Thyroid gland (tissue), 4 donors: ENCODE measurements at regions not wholly inside any gene's neighbourhood (a gene's known extent, or its start where the extent isn't known, plus 50 kb on each side); places are given as distances from the start of the nearest gene placed in this dataset.

Source experiments
- CTCF ChIP-seq, 6 experiments: fragments of 200-600 bp in 3 of 6; fragments of 450-650 bp in 3 of 6; sonication (generic) in 3 of 6; IDR thresholded peaks; one replicate each; pipeline ENCODE4 v1.5.1; 2016 to 2019; ENCODE audit warnings: antibody characterized with exemption in 6 of 6, mild to moderate bottlenecking in 2 of 6, inconsistent platforms in 1 of 6, moderate library complexity in 1 of 6
- POLR2A ChIP-seq, 2 donors: fragments of 450-650 bp; IDR thresholded peaks; one replicate each; pipeline ENCODE4 v1.6.1; 2017; ENCODE audit warnings: antibody characterized with exemption in 2 of 2, mild to moderate bottlenecking in 2 of 2, moderate library complexity in 1 of 2

- TF ChIP-seq CTCF (IDR thresholded peaks at IDR 0.05), result no peak
- no peak for TF ChIP-seq POLR2A (IDR thresholded peaks at IDR 0.05)
These were observed 111.6 kb upstream of the TBX20 start for GRCh38 chr7:35365523-35365922.
